GM19351 (cell line): ENCODE measurements at regions not wholly inside any gene's neighbourhood (a gene's known extent, or its start where the extent isn't known, plus 50 kb on each side); places are given as distances from the start of the nearest gene placed in this dataset.

Source experiments
- ATAC-seq: cut with Tn5 transposase; IDR thresholded peaks from one replicate; pipeline ENCODE4 v1.9.1; 2021; ENCODE audit warnings: mild to moderate bottlenecking, moderate library complexity; ENCODE audit not compliant: unreplicated experiment

- ATAC-seq, result no peak
These were observed 112.4 kb upstream of the APC start for GRCh38 chr5:112625246-112625645.

- no peak for ATAC-seq
These were observed 111.8 kb upstream of the APC start for GRCh38 chr5:112625689-112626438.

GRCh38 chr5:112626715-112627114, 111.0 kb upstream of the APC start:
- no peak for ATAC-seq

GRCh38 chr5:112628214-112628980, 109.3 kb upstream of the APC start:
- no peak for ATAC-seq

GRCh38 chr5:112630246-112631009, 107.3 kb upstream of the APC start:
- no peak for ATAC-seq

- no peak for ATAC-seq
These were observed 103.5 kb upstream of the APC start for GRCh38 chr5:112634166-112634565.

GRCh38 chr5:112634796-112635195, 102.9 kb upstream of the APC start:
- ATAC-seq, result no peak

- ATAC-seq, result no peak
These were observed 102.4 kb upstream of the APC start for GRCh38 chr5:112635276-112635675.

GRCh38 chr5:112635771-112636731, 101.6 kb upstream of the APC start:
- ATAC-seq, result no peak

GRCh38 chr5:112636751-112637150, 100.9 kb upstream of the APC start:
- no peak for ATAC-seq

GRCh38 chr5:112637343-112637742, 100.3 kb upstream of the APC start:
- ATAC-seq, result no peak

- no peak for ATAC-seq
These were observed 97.1 kb upstream of the APC start for GRCh38 chr5:112640546-112640945.

GRCh38 chr5:112641515-112642110, 96.1 kb upstream of the APC start:
- no peak for ATAC-seq

- ATAC-seq, result no peak
These were observed 94.8 kb upstream of the APC start for GRCh38 chr5:112642885-112643284.

- no peak for ATAC-seq
These were observed 94.2 kb upstream of the APC start for GRCh38 chr5:112643339-112643971.

GRCh38 chr5:112646139-112646936, 91.3 kb upstream of the APC start:
- ATAC-seq, result no peak

GRCh38 chr5:112647428-112647827, 90.3 kb upstream of the APC start:
- no peak for ATAC-seq

- no peak for ATAC-seq
These were observed 89.4 kb upstream of the APC start for GRCh38 chr5:112648264-112648663.

GRCh38 chr5:112649882-112650281, 87.8 kb upstream of the APC start:
- ATAC-seq, result no peak
